Adrenal gland (tissue), 5 donors: ENCODE measurements at regions not wholly inside any gene's neighbourhood (a gene's known extent, or its start where the extent isn't known, plus 50 kb on each side); places are given as distances from the start of the nearest gene placed in this dataset.

Experiments
- POLR2A ChIP-seq, 2 donors: fragments of 450-650 bp; IDR thresholded peaks; one replicate each; pipeline ENCODE4 v1.6.1; 2017; ENCODE audit warnings: antibody characterized with exemption in 2 of 2, mild to moderate bottlenecking in 2 of 2, moderate library complexity in 1 of 2
- TF ChIP-seq, protein P1 (sequence below), 6 experiments: fragments of 450-650 bp in 4 of 6; fragments of 200-600 bp in 2 of 6; sonication (generic) in 1 of 6; IDR thresholded peaks; 1 replicate in 5 of 6; 2 replicates in 1 of 6; pipeline versions ENCODE4 v1.5.1 to v1.8.0; 2016 to 2021; ENCODE audit warnings: antibody characterized with exemption in 6 of 6, mild to moderate bottlenecking in 2 of 6, moderate library complexity in 1 of 6
- donor health status: DM: no; HTN: no; CAD: no.

DNA sequence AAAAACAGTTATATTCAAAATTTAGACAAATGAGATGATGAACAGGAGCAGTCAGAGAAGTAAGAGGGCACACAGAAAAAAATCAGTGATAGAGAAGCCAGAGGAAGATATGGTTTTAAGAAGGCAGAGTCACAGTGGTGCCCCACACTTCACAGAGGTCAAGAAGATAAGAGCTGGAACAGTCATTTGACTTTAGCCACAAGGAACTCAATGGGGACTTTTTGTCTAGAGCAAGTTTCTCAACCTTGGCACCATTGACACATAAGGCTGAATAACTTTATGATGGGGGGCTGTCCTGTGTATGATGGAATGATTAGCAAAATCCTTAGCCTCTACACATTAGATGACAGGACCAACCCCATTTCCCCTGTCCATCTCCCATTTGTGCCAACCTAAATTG is 172.8 kb upstream of the PLEKHG7 start:
- TF ChIP-seq, protein P1, sequence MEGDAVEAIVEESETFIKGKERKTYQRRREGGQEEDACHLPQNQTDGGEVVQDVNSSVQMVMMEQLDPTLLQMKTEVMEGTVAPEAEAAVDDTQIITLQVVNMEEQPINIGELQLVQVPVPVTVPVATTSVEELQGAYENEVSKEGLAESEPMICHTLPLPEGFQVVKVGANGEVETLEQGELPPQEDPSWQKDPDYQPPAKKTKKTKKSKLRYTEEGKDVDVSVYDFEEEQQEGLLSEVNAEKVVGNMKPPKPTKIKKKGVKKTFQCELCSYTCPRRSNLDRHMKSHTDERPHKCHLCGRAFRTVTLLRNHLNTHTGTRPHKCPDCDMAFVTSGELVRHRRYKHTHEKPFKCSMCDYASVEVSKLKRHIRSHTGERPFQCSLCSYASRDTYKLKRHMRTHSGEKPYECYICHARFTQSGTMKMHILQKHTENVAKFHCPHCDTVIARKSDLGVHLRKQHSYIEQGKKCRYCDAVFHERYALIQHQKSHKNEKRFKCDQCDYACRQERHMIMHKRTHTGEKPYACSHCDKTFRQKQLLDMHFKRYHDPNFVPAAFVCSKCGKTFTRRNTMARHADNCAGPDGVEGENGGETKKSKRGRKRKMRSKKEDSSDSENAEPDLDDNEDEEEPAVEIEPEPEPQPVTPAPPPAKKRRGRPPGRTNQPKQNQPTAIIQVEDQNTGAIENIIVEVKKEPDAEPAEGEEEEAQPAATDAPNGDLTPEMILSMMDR (IDR thresholded peaks at IDR 0.05): no peak
- no peak for TF ChIP-seq POLR2A (IDR thresholded peaks at IDR 0.05)
